Cardiac fibroblast (primary cell): ENCODE measurements at regions not wholly inside any gene's neighbourhood (a gene's known extent, or its start where the extent isn't known, plus 50 kb on each side); places are given as distances from the start of the nearest gene placed in this dataset.

Experiments
- DNase-seq, 2 donors: peaks; one replicate each; pipeline versions ENCODE4 v3.0.0 to v3.0.0-alpha.2; 2010; ENCODE audit warnings: low read depth in 2 of 2
- H3K4me3 ChIP-seq, 2 donors: replicated peaks in 1 of 2; 1 replicate in 1 of 2; 2 replicates in 1 of 2; pipeline ENCODE4 v1.5.1; 2011; ENCODE audit warnings: low read depth in 2 of 2, low read length in 2 of 2, mild to moderate bottlenecking in 2 of 2, moderate library complexity in 1 of 2
- TF ChIP-seq, protein P1 (sequence below): IDR thresholded peaks from one replicate; pipeline ENCODE4 v1.5.1; 2011; ENCODE audit warnings: low read depth, mild to moderate bottlenecking, low read length, inconsistent platforms

DNA sequence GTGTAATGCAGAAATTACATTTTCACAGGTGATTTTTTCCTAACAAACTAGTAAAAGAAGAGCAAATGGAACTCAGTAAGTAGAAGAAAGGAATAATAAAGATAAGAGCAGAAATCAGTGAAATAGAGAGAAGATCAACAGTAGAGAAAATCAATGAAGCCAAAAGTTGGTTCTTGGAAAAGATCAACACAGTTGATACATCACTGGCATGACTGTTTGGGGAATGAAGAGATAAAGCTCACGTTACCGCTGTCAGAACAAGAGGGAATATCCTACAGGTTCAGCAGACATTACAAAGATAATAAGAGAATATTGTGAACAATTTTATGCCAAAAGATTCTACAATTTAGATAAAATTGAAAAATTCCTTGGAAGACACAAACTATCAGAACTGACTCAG lies 146.4 kb downstream of the ACTR3B start:
- H3K4me3 ChIP-seq = no peak overlapping the region
- TF ChIP-seq, protein P1, sequence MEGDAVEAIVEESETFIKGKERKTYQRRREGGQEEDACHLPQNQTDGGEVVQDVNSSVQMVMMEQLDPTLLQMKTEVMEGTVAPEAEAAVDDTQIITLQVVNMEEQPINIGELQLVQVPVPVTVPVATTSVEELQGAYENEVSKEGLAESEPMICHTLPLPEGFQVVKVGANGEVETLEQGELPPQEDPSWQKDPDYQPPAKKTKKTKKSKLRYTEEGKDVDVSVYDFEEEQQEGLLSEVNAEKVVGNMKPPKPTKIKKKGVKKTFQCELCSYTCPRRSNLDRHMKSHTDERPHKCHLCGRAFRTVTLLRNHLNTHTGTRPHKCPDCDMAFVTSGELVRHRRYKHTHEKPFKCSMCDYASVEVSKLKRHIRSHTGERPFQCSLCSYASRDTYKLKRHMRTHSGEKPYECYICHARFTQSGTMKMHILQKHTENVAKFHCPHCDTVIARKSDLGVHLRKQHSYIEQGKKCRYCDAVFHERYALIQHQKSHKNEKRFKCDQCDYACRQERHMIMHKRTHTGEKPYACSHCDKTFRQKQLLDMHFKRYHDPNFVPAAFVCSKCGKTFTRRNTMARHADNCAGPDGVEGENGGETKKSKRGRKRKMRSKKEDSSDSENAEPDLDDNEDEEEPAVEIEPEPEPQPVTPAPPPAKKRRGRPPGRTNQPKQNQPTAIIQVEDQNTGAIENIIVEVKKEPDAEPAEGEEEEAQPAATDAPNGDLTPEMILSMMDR = no peak
- no peak for DNase-seq

DNA sequence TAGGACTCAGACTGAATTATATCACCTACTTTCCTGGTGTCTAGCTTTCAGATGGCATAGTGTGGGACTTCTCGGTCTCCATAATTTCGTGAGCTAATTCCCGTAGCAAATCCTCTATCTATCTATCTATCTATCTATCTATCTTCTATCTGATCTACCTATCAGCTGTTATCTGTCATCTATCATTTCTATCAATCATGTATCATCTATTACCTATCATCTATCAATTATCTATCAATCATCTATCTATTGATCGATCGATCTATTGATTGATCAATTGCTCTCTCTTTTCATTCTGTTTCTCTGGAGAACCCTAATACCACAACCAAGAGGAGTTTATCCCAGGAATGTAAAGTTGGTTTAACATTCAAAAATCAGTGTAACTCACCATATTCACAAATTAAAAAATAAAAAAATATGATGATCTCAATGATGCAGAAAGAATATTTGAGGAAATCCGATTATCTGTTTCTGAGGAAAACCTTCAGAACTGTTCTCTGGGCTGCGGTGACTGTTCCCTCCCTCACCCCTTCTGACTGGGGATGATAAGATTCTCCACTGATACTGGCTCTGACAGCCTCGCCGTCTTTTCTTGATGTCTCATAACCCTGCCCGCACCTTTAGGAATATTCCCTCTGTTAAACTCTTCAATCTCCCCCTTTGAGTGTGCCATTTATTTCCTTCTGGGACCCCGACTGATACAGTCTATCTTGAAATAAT lies 147.7 kb downstream of the ACTR3B start:
- TF ChIP-seq, protein P1 = no peak
- H3K4me3 ChIP-seq = no peak overlapping the region
- no peak for DNase-seq

DNA sequence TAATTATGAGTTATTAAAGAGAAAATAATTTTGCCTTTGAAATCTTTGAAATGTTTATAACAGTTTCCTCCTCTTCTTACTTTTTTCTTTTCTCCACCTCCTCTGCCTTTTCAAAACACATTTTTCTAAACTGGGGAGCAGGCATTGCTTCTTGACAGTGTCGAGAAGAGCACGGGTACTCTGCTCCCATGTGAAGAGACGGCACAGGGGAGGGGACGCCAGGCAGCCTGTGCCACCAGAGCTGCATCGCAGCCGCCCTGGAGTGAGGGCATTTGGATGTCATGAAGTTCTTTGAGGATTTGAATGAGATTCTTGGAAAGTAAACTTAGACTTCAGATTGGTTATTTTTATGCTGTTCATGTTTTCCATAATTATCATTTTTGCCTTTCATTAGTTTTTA lies 149.7 kb downstream of the ACTR3B start:
- TF ChIP-seq, protein P1 = no peak
- no peak for DNase-seq

DNA sequence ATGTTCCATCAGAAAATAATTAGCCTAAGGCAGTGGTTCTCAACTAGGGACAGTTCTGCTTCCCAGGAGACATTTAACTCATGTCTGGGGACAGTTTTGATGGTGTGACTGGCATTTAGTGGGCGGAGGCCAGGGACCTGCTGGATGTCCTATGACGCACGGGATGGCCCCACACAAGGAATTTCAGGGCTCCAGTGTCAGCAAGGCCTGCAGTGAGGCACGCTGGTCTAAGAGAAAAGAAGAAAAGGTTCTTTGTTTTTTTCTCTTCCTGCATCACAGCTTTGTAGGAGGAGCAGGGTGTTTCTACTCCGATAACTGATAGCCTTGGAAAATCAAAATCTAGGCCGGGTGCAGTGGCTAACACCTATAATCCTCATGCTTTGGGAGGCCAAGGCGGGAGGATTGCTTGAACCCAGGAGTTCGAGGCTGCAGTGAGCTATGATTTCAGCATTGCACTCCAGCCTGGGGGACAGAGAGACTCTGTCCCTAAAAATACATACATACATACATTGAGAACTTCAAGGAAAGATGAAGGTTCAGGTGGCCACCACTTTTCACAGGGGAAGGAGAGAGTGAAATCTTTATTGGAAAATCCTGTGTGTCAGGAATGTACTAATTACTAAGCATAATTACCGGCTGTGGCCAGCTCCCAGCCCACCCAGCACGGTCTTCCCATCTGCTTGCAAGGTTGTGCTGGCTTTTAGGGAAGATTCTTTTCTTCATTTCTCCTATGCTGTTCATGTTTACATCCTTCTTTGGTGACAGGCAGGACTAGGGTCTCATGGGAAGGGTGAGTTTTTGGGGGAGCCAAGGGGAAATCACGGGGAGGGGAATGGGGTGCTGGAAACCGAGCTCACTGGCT lies 150.4 kb downstream of the ACTR3B start:
- no peak for DNase-seq
- TF ChIP-seq, protein P1 = no peak
- no peak overlapping the region for H3K4me3 ChIP-seq

More for the DNA sequence above, 149.7 kb downstream of the ACTR3B start:
- H3K4me3 ChIP-seq = no peak overlapping the region

DNA sequence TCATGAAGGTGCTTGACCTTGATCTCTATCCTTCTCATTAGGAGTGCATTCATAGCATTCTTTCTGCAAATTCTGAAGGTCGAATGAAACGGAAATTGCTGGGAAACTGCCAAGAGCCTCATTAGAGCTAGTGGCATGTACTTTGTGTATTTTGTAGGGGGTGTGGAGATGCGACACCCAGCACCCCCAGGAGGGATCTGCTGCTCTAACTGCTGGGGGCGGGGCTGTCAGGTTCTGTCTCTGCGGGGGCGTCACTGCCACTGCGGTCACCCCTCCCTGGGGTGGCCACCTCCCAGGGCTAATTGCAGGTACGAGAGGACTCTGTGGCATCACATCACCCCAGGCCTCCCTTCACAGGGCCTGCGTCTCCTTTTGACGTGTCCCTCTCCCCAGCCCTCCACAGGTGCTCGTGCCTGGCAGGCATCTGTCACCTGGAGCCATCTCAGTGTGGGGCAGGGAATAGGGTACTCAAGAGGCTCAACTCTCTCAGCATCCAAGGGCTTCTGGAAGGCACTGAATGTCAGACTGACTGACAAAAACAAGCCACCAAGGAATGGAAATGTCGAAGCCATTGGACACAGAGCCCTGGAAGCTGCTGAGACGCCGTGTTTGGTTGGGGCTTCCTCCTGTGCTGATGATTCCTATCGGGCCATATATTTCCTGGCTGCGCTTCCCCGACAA lies 151.1 kb downstream of the ACTR3B start:
- DNase-seq = no peak
- TF ChIP-seq, protein P1 = no peak
- no peak overlapping the region for H3K4me3 ChIP-seq

DNA sequence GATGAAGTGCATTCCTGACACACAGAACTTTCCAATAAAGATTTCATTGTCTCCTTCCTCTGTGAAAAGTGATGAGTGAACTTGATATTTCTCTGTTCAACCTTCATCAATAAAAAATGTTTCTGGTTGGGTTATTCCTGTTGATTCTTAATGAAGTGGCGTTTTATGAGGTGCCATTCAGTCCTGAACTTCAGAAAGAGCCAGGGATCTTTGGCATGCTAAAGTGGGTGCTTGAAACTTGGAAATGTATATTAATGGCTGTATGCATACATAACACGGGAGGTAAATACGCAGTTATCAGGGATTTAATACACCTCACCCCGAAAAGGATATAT lies 151.6 kb downstream of the ACTR3B start:
- TF ChIP-seq, protein P1 = no peak
- no peak for DNase-seq
- no peak overlapping the region for H3K4me3 ChIP-seq
